Gastrocnemius medialis (tissue), 4 donors: ENCODE measurements at regions not wholly inside any gene's neighbourhood (a gene's known extent, or its start where the extent isn't known, plus 50 kb on each side); places are given as distances from the start of the nearest gene placed in this dataset.

Experiments
- ATAC-seq, 2 donors: fragments of 150-250 bp; one replicate each; pipeline ENCODE4 v1.9.1; 2016
- DNase-seq, 2 donors: peaks; one replicate each; pipeline ENCODE4 v3.0.0-alpha.2; 2019
- H3K27ac ChIP-seq, 4 donors: fragments of 200-600 bp; sonication (generic); 1 replicate in 1 of 4; 2 replicates in 3 of 4; pipeline ENCODE4 v1.5.1; 2016 to 2018; ENCODE audit warnings: mild to moderate bottlenecking in 2 of 4, moderate library complexity in 1 of 4
- H3K27me3 ChIP-seq, 3 donors: fragments of 200-600 bp; sonication (generic) in 2 of 3; 1 replicate in 1 of 3; 2 replicates in 2 of 3; pipeline versions ENCODE4 v1.5.1 to v1.6.0; 2016 to 2019; ENCODE audit warnings: mild to moderate bottlenecking in 1 of 3, moderate library complexity in 1 of 3
- H3K36me3 ChIP-seq, 2 donors: fragments of 200-600 bp; sonication (generic) in 1 of 2; one replicate each; pipeline ENCODE4 v1.5.1; 2017 to 2018
- H3K4me1 ChIP-seq, 2 donors: fragments of 200-600 bp; sonication (generic) in 1 of 2; one replicate each; pipeline ENCODE4 v1.5.1; 2016 to 2017; ENCODE audit warnings: mild to moderate bottlenecking in 2 of 2
- H3K4me3 ChIP-seq, 4 donors: fragments of 200-600 bp; sonication (generic) in 3 of 4; 1 replicate in 1 of 4; 2 replicates in 3 of 4; pipeline ENCODE4 v1.5.1; 2016 to 2019; ENCODE audit warnings: mild to moderate bottlenecking in 2 of 4
- H3K9me3 ChIP-seq, 3 donors: fragments of 200-600 bp; sonication (generic) in 2 of 3; 1 replicate in 1 of 3; 2 replicates in 2 of 3; pipeline ENCODE4 v1.5.1; 2016 to 2019
- CTCF ChIP-seq, 5 experiments: fragments of 450-650 bp in 3 of 5; fragments of 200-600 bp in 2 of 5; sonication (generic) in 2 of 5; IDR thresholded peaks in 4 of 5; conservative IDR thresholded peaks in 1 of 5; 1 replicate in 4 of 5; 2 replicates in 1 of 5; pipeline ENCODE4 v1.5.1; 2016 to 2019; ENCODE audit warnings: antibody characterized with exemption in 5 of 5, mild to moderate bottlenecking in 3 of 5, moderate library complexity in 3 of 5
- POLR2A ChIP-seq, 2 donors: fragments of 450-650 bp; IDR thresholded peaks; one replicate each; pipeline ENCODE4 v1.6.1; 2017; ENCODE audit warnings: antibody characterized with exemption in 2 of 2, mild to moderate bottlenecking in 2 of 2, moderate library complexity in 2 of 2
- in situ Hi-C, 4 donors: fragments of 200-750 bp; cut with MboI; loops; one replicate each; pipeline versions ENCODE4 v1.15.0 to v1.8.0; 2017; ENCODE audit warnings: low sequenced_read_pairs in 4 of 4
- intact Hi-C: fragments of 100-400 bp; cut with DNase I; formaldehyde crosslinking; loops from one replicate; pipeline ENCODE4 v1.15.1; 2023; ENCODE audit warnings: low total_unique reads

DNA sequence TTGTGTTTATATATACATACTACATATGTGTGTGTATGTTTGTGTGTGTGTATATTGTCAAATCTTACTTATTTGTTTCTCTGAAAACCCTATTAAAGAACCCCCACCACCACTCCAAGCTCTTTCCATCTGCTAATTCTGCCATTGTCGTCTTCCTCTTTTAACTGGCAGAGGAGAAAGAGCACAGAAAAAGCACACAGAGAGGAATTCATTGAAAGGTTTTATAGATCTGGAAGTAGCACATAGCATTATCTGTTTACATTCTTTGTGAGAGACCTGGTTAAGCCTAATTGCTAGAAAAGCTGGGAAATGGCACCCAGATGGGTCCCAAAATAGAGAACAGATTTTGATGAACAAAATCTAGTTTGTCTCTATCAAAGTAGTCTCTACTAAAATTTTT lies 800.0 kb upstream of the PIK3C3 start:
- intact Hi-C loops (no loop called here), in situ Hi-C loops (no loop called here)
- DNase-seq (no peak), ATAC-seq (no peak)
- Histone ChIP-seq H3K4me1 (no peaks in the 10 kb centered on the region), H3K36me3 (no peaks in the 10 kb centered on the region), H3K27me3 (no peaks in the 10 kb centered on the region), H3K4me3 (no peak overlapping the region), H3K27ac (no peak overlapping the region), H3K9me3 (no peaks in the 10 kb centered on the region)
- no peak for TF ChIP-seq CTCF (IDR thresholded peaks at IDR 0.05 in 4 of 5, conservative IDR thresholded peaks at IDR 0.05 in 1 of 5)
- no peak for TF ChIP-seq POLR2A (IDR thresholded peaks at IDR 0.05)

GRCh38 chr18:41153871-41154270 lies 801.2 kb upstream of the PIK3C3 start:
- DNase-seq = no peak
- no peak overlapping the region for H3K4me3 ChIP-seq
- intact Hi-C loops (no loop called here), in situ Hi-C loops (no loop called here)
- H3K9me3 ChIP-seq = no peaks in the 10 kb centered on the region
- TF ChIP-seq POLR2A (IDR thresholded peaks at IDR 0.05) (no peak), CTCF (IDR thresholded peaks at IDR 0.05 in 4 of 5, conservative IDR thresholded peaks at IDR 0.05 in 1 of 5) (no peak)
- no peaks in the 10 kb centered on the region for H3K27me3 ChIP-seq
- no peak overlapping the region for H3K27ac ChIP-seq
- no peak for ATAC-seq
- H3K4me1 ChIP-seq = no peaks in the 10 kb centered on the region
- no peaks in the 10 kb centered on the region for H3K36me3 ChIP-seq

DNA sequence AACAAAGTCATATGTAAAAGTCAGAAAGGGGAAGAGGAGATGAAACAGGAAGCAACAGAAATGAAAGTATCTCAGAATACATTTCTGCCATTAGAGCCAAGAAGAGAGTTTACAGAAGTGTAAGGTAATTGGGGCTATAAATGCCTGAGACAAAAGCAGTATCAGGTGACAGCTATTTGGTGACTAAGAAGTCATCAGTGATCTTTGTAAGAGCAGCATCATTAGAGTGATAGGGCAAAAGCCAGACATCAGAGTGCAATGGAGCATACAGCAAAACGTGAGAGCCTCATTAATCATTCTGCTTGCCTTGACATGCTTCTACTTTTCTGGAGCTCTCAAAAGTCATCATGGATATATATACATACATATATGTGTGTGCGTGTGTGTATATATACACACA lies 804.7 kb upstream of the PIK3C3 start:
- TF ChIP-seq POLR2A (IDR thresholded peaks at IDR 0.05) (no peak), CTCF (IDR thresholded peaks at IDR 0.05 in 4 of 5, conservative IDR thresholded peaks at IDR 0.05 in 1 of 5) (no peak)
- H3K36me3 ChIP-seq = no peaks in the 10 kb centered on the region

DNA sequence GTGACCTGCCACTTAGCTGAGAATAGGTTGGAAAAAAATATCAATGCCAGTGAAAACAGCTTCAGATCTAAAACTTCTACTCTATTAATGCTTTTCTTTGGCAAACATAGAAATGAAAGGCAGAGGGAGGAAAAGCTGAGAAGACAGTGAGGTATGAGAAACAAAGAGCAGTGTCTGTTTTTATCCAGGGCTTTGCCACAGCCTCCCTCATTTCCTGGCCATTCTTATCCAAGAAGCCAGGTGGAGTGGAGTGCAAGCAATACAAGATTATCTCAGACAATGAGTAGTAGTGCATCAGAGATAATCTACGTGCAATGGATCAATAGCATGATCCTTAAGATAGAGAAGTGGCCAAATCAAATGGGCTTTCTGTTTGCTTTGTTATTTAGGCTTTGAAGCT lies 808.7 kb upstream of the PIK3C3 start:
- ATAC-seq (no peak), DNase-seq (no peak)
- TF ChIP-seq POLR2A (IDR thresholded peaks at IDR 0.05) (no peak), CTCF (IDR thresholded peaks at IDR 0.05 in 4 of 5, conservative IDR thresholded peaks at IDR 0.05 in 1 of 5) (no peak)
- Histone ChIP-seq H3K27ac (no peak overlapping the region), H3K9me3 (no peaks in the 10 kb centered on the region), H3K27me3 (no peaks in the 10 kb centered on the region), H3K4me3 (no peak overlapping the region), H3K4me1 (no peaks in the 10 kb centered on the region), H3K36me3 (no peaks in the 10 kb centered on the region)
- intact Hi-C loops = no loop called here
- in situ Hi-C loops = no loop called here

More for the DNA sequence above, 804.7 kb upstream of the PIK3C3 start:
- Histone ChIP-seq H3K9me3 (no peaks in the 10 kb centered on the region), H3K27me3 (no peaks in the 10 kb centered on the region), H3K27ac (no peak overlapping the region), H3K4me1 (no peaks in the 10 kb centered on the region), H3K4me3 (no peak overlapping the region)
- ATAC-seq (no peak), DNase-seq (no peak)
- intact Hi-C loops (no loop called here), in situ Hi-C loops (no loop called here)

DNA sequence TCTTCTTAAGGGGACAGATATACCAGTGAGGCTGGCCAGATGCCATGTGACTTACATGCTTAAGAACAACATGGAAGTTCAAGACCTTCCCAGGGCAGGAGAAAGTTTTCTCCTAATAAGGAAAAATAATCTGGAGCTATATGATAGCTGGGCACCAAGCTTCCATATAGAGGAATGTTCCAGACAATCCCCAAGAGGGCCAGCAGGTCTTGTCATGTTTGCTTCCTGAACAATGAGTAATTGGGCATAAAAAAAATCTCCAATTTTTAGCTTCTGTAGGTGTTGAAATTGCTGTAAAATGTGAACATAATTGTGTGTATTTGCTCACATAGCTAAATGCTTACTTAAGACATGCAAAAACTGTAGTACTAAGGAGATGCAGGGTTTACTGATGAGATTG lies 809.5 kb upstream of the PIK3C3 start:
- in situ Hi-C loops = no loop called here

More for the DNA sequence above, 809.5 kb upstream of the PIK3C3 start:
- intact Hi-C loops = no loop called here
- no peak for ATAC-seq
- Histone ChIP-seq H3K36me3 (no peaks in the 10 kb centered on the region), H3K9me3 (no peaks in the 10 kb centered on the region), H3K4me1 (no peaks in the 10 kb centered on the region), H3K27ac (no peak overlapping the region), H3K4me3 (no peak overlapping the region), H3K27me3 (no peaks in the 10 kb centered on the region)
- TF ChIP-seq CTCF (IDR thresholded peaks at IDR 0.05 in 4 of 5, conservative IDR thresholded peaks at IDR 0.05 in 1 of 5) (no peak), POLR2A (IDR thresholded peaks at IDR 0.05) (no peak)
- no peak for DNase-seq
